GM18517 (cell line): ENCODE measurements at regions not wholly inside any gene's neighbourhood (a gene's known extent, or its start where the extent isn't known, plus 50 kb on each side); places are given as distances from the start of the nearest gene placed in this dataset.

ENCODE experiments used
- ATAC-seq: cut with Tn5 transposase; IDR thresholded peaks from one replicate; pipeline ENCODE4 v1.9.1; 2021; ENCODE audit warnings: mild to moderate bottlenecking, moderate library complexity; ENCODE audit not compliant: unreplicated experiment

DNA sequence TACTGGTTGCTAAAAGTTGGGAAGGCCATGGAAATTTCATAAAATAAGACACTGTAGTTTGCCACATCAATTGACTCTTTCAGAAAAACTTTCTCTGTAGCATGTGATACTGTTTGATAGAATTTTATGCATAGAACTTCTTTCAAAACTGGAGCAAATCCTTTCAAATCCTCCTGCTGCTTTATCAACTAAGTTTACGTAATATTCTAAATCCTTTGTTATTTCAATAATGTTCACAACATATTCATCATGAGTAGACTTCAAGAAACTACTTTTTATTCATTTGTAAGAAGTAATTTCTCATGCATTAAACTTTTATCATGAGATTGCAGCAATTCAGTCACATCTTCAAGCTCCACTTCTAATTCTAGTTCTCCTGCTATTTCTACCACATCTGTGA, 199.3 kb downstream of the PCDH18 start:
- no peak for ATAC-seq

DNA sequence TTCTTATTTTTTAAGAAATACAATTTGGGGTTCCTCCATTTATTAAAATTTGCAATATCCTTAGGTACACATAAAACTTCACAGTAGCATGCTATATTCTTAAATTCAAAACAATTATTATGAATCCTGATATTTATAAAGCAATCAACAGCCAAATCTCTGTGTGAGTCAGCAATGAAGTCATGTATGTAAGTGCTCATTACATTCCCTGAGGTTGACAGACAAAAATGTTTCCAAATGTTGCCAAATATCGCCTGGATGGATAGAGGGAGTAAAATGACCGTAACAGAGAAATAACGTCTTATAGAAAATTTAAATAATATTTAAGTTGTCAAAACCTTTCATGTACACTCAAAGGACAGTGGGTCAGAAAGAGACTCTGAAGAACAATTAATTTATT, 220.0 kb downstream of the PCDH18 start:
- ATAC-seq: no peak

DNA sequence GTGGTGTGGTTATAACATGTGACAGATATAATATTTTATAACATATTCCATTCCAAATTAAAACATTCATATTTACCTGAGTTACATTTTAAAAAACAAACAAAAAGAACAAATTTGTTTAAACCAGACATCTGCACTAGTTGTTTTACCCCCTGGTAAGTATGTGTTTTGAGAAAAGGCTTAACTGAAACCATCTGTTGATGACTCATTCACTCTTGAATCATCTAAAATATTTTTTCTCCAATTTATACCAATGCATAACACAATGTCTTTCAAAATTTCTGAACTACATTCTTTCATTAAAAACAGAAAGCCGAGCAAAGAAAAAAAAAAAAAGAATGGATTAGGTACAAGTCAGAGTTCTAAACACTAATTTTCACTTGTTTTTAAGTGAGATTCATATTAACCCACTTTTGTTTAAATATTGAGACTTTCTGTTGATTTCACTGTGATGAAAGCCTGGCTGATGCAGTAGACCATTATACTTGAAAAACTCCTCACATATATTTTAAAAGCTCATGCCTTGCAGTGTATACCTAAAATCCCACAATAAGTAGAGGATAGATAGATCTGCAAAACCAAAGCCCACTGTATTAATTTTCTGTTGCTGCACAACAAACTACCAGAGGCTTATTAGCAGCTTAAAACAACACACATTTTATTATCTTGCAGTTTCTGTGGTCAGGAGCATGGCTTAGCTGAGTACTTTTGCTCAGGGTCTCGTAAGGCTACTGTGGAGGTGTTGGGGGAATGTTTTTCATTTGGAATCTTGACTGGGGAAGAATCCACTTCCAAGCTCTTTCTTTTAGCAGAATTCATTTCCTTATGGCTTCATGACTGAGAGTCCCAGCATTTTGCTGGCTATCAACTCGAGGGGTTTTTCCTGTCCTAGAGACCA, 221.5 kb downstream of the PCDH18 start:
- no peak for ATAC-seq

DNA sequence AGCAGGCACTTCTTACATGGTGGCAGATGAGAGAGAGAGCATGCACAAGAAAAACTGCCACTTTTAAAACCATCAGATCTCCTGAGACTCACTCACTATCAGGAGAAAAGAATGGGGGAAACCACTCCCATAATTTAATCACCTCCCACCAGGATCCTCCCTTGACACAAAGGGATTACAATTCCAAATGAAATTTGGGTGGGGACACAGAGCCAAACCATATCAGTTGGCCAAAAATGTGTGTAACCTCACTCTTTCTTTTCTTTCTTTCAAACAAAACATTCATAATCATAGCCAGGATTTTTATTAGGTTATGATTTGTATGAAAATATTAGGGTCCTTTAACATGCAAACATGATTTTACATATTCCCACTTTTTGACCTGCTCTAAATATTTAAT, 222.1 kb downstream of the PCDH18 start:
- no peak for ATAC-seq

DNA sequence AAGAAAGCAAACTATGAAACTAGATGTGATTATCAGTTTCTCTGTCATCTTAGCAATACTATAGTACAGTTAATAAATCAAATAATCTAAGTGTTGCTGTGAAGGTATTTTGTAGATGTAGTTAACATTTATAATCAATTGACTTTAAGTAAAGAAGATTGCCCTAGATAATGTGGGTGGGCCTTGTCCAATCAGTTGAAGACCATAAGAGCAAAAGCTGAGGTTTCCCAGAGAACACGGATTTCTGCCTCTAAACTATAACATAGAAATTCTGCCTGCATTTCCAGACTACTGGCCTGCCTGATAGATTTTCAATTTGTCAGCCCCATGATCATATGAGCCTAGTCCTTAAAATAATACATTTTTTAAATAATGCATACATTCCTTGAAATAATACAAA, 222.9 kb downstream of the PCDH18 start:
- ATAC-seq: no peak

DNA sequence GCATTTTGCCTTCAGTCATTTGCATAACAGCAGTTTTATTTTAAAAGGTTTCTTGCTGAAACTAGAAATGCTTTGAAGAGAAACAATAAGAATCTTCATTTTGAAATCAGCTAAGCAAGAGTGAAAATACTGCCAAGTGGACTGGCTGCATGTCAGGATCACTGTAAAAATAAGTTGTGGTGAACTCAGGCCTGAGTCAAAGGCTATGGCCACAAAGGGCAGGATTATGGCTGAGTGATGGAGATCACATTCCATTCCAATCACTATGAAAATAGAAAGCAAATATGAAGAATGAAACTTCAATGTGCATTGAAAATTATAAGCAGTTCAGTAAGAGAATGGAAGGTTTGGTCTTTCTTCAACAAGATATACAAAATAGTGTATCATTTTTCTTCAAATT, 224.5 kb downstream of the PCDH18 start:
- no peak for ATAC-seq

DNA sequence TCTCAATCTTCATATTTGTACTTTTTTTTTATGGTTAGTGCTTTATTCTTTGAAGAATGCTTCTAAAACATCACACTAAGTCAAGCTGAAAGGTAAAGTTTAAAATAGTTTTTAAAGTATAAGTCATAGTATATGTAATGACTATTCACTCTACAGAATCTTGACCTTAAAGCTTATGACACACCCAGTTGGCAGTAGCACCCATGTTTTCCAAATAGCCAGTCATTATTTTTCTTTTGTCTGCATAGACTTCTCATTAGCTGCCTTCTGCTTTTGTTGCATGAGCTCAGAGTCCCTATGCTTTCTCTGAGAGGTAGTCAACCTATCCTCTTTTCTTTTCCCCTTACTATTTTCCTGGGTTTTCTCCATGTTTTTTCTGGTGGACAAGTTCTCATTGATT, 231.5 kb downstream of the PCDH18 start:
- ATAC-seq: no peak

DNA sequence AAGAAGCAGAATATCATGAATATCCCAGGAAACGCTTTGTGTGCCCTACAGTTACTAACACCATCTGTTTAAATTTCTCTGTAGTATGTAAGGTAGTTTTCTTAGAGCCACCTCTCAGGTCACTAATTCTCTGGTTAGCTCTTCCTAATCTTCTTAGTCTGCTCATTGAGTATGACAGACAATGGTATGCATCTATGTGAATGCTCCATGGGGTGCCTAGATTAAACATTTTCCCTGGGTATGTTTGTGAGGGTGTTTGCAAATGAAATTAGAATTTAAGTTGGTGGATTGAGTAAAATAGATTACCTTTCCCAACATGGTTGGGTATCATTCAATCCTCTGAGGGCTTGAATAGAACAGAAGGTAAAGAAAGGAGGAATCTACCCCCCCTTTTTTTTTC, 233.0 kb downstream of the PCDH18 start:
- no peak for ATAC-seq

DNA sequence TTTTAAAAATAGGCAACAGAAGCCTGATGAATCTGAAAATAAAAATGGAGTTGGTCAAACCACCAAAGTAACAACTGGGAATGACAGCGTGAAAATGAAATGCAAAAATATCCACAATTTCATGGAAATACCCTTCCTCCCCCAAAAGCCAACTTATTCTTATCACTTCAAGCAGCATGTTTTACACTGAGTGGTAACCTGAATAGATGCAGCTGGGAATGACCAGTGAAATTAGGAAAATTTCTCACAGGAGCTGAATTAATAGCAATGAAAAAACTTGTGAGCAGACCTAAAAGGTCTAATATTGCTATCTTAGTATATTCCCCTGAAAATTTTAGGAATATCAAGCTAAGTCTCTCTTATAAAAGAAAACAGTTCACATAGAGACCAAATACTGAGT, 239.0 kb downstream of the PCDH18 start:
- ATAC-seq: no peak

DNA sequence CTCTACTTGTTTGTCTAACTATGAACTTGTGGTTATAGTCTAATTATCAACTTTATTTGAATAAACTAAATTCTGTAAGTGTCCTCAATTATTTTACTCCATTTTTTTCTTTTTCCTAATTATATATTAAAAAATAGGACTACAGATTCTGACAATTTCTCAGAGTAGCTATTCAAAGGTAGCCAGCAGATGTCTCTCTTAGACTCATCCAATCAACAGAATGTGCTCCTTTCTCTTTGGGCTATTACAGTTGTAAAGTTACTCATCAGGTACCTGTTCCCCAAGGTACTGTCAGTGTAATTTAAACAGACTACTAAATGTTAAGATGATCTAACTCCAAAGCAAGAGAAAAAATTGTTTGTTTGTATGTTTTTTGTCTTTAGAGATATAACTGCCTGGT, 248.6 kb downstream of the PCDH18 start:
- ATAC-seq: no peak

DNA sequence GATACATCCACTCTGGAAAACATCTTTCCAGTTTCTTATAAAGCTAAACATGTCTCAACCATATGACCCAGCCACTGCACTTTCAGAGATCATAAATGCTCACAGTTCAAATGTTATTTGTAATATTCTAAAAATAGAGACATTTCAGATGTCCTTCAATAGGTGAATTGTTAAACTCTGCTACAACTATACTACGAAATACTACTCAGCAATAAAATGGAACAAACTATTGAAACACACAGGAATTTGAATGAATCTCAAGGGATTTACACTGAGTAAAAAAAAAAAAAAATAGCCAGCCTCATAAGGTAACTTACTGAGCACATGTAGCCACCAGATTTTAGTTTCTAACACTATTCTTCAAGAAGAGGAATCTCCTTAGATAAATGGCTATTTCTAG, 253.9 kb downstream of the PCDH18 start:
- no peak for ATAC-seq

DNA sequence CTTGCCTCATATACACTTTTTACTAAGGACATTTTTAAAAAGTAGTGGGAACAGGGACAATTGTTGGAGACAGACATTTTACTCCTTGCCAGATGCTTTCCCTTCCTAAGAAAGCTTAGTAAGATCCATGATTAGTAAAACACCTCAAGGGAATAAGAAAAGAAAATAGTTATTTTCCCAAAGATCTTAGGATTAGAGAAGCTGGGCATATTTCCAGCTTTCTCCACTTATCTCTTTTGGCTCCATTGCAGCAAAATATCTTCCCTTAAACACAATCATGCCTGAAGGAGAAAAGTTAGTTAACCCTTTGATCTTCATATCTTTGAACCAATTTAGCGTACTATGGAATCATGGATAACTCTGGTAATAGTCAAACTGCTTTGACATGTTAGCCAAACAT, 257.9 kb downstream of the PCDH18 start:
- no peak for ATAC-seq

DNA sequence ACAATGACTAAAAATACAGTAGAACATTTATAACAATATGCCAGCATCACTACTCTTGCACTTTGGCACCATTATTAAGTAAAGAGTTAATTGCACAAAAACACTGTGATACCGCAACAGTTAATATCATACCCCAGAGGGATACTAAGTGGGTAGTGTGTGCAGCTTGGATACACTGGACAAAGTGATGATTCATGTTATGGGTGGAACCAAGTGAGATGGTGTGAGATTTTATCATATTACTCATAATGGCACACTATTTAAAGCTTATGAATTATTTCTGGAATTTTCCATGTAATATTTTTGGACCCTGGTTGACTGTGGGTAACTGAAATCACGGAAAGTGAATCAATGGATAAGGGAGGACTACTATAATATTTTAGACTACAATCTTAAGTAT, 265.3 kb downstream of the PCDH18 start:
- ATAC-seq: no peak

DNA sequence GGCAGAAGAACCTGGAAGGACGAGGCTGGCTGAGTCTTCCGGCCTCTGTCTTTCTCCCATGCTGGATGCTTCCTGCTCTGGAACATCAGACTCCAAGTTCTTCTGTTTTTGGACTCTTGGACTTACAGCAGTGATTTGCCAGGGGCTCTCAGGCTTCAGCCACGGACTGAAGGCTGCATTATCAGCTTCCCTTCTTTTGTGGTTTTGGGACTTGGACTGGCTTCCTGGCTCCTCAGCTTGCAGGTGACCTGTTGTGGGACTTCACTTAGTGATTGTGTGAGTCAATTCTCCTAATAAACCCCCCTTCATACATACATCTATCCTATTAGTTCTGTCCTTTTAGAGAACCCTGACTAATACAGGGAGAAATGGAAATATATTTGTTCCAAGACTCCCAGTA, 265.8 kb downstream of the PCDH18 start:
- ATAC-seq: no peak

DNA sequence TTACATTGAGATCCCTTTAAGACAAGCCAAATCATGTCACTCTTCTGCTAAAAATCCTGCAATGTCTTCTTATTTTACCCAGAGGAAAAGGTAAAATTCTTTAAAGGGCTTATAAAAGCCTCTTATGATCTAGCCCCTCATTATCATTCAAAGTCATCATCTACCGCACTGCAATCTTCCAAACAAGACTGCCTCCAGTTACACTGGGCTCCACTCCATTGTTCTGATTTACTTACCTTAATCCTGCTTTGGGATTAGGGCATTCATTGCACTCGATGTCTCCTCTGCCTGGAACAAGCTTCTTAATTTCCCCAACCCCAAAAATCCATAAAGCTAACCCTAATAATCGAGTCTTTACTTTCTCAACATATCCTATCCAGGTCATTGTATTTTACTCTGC, 269.1 kb downstream of the PCDH18 start:
- no peak for ATAC-seq

DNA sequence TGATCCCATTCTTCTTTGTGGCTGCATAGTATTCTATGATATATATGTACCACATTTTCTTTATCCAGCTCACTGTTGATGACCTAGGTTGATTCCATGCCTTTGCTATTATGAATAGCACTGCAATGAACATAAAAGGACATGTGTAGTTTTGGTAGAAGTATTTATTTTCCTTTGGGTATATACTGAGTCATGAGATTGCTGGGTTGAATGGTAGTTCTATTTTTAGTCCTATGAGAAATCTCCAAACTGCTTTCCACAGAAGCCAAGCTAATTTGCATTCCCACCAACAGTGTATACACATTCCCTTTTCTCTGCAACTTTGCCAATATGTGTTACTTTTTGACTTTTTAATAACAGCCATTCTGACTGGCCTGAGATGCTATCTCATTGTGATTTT, 278.3 kb downstream of the PCDH18 start:
- ATAC-seq: no peak

DNA sequence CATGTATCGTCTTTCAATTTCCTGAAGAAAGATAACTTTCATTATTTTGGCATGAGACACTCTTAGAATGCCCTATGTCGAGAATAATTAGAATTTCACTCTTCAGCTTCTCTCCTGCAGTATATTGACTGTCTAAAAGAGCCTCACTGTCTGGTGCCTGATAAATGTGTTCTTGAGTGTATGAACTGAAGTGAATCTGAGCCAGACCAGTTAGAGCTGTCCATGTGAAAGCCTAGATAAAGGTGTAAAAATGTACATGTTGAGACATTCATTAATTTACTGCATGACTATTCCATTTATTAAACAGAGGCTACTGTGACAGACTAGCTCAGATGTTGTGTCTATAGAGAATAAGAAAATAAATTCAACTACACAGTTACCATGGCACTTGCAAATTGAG, 283.2 kb downstream of the PCDH18 start:
- no peak for ATAC-seq

DNA sequence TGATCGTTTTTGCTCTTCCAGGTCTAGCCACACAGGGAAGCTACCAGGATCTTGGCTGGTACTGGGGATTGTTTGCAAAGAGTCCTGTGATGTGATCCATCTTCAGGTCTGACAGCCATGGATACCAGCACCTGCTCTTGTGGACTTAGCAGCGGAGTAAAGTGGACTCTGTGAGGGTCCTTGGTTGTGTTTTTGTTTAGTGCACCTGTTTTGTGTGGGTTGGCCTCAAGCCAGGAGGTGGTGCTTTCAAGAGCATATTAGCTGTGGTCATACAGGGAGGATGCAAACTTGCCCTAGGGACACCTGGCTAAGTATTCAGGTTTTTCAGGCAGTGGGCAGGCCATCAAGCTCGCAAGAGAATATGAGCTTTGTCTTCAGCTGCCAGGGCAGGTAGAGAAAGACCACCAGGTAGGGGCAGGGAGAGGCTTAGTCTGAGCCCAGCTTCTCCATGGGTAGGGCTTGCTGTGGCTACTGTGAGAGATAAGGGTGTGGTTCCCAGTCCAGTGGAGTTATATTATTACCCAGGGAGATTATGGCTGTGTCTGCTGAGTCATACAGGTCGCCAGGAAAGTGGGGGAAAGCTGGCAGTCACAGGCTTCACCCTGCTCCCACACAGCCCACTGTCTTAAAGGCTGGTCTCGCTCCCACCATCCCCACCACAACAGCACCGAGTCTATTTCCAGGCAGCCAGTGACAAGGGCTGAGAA, 293.7 kb downstream of the PCDH18 start:
- ATAC-seq: no peak

DNA sequence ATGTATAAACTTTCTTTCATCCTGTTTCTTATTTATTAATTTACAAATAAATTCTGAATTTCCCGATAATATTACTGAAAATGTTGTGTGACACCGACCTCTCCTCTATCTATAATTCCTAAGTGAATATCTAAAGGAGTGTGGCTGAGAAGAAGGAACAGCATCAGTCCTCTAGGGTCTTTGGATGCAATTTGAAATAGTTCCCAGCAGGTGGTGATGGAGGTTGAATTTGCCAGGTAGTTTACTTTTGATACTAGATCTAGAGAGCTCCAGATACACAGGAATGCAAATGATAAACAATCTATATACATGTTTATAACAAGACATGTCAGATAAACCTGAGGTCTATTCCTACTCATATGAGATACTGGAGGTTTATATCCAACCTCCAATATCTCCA, 305.4 kb downstream of the PCDH18 start:
- ATAC-seq: no peak

DNA sequence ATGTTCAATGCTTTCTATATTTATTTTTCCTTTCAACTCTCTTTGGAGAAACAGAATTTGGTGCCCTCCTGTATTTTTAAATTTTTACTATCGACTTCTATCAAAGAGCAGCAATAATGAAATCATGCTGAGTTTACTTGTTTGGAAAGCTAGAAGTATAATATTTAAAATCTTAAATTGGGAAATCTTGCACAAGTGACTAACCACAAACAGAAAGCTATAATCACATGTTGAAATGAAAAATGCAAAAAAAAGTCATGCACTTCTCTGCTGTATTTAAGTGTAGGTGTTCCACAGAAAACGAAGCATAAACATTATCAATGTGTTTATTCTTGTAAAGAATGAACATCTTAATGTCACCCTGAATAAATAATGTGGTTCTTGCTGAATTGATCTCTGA, 306.1 kb downstream of the PCDH18 start:
- ATAC-seq: no peak

DNA sequence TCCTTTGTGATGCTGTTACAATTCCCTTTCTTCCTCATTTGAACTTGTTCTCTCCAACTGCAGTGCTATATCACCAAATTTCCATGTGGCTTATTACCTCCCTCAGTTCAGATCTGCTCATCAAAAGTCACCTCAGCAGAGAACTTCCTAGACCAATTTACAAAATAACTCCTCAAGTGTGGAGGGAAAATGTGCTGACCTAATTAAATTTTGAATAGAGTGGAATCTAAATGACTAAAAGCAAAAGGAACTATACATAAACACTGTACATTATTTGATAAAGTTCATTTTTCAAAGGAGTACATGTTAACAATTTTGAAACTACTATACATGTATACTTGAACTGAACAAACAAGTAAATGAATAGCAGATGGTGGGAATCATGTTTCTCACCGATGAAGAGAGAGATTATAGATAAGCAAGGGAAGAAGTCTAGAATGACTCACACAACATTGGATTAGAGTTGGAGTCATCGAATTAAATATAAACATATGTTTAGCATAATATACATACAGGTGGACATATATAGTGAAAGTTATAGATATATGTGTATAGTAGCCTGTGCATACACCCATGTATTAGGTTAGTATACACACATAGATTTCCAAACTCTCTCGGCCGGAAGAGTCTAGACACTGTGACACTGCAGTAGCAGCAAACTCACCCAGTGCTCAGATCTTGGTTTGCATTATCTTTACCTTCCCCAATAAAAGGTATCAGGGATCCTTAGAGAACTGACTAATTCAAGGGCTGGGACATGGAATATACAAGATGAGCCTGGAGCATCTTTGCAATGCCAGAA, 318.7 kb downstream of the PCDH18 start:
- no peak for ATAC-seq

DNA sequence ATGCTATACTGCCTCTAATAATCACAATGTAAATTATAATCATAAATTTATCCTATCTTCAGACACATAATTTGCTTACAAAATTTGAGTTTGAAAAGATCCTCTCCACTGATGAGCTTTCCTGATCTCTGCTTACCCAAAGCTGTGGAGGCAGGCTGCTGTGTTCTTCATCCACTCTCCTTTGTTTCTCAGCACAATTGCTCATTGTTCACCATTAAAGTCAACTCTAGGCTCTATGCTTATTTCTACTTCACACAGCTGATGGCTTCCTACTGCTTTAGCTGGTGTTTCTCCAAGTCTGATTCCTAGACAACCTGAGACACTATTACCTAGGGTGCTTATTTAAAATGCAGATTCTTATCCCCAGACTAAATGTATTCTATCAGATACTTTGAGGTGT, 319.7 kb downstream of the PCDH18 start:
- ATAC-seq: no peak
